ENCODE measurements at regions not wholly inside any gene's neighbourhood (a gene's known extent, or its start where the extent isn't known, plus 50 kb on each side); places are given as distances from the start of the nearest gene placed in this dataset.

GRCh38 chr4:38510201-38510600, 153.8 kb upstream of the KLF3 start:
- TF ChIP-seq CTCF (IDR thresholded peaks at IDR 0.05) (no peak), USF2 (CRISPR knock-in tag; IDR thresholded peaks at IDR 0.05) (no peak)
